NCI-H524 treated with DMSO at 0.1 percent for 48 hours (cell line): ENCODE measurements at regions not wholly inside any gene's neighbourhood (a gene's known extent, or its start where the extent isn't known, plus 50 kb on each side); places are given as distances from the start of the nearest gene placed in this dataset.

Experiments
- DNase-seq: peaks from one replicate; lab custom pipeline; 2025; lab: John Stamatoyannopoulos, UW

DNA sequence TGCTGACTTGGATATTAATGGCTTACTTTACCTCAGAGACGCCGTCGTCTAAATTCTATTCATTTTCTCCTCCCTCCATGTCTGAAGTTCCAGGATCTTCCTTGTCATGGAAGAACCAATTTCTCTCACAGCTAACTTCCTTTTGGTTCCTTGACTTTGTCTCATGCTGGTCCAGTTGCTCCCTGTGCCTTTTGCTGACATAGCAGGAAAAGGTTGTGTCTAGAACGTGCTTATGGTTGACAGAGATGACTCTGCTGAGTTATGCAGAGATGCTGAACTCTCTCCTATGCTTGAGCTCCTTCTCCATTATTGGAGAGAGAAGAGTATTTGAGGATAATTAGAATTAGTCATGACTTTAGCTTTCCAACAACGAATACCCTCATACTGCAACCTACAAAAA is 1338.9 kb downstream of the MAT2B start:
- no peak for DNase-seq

GRCh38 chr5:164860896-164861295 is 1355.5 kb downstream of the MAT2B start:
- DNase-seq, result peak; percentile 94

GRCh38 chr5:164861610-164862009 is 1356.2 kb downstream of the MAT2B start:
- no peak for DNase-seq

DNA sequence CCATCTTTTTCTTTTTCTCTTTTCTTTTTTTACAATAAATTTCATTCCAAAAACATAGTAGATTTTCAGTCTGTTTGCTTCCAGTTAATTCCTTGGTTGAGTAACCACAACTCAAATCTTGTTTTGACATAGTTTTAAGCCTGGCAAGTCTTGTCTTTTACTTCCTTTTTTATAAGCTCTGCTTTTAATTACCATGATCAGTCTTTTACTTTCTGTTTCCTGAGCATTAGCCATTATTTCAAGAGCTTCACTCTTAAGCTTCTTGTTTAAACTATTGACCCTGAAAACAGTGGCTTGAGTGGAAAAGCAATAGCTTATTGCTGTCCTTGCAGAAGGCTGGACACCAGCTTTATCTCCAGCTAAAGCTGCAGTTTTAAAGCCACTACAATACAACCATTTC is 1363.3 kb downstream of the MAT2B start:
- DNase-seq, result no peak

GRCh38 chr5:164869325-164869724 is 1363.9 kb downstream of the MAT2B start:
- DNase-seq, result no peak

DNA sequence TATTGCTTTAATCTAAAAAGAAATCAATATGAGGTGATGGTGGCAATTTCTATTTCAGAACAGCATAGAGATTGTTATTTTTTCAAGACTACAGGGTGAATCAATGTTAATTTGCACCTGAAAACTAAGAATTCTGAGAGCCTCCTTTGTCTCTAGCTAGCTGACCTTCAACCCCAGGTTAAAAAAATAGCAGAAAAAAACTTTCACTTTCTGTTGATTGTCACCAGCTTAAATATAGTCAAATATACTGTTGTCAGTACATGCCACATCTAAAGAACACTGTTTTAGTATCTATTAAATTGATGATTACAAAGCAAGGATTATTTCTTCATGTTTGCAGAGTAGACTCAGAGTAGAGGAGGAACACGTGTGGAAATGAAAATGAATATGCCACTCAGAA is 1371.4 kb downstream of the MAT2B start:
- no peak for DNase-seq

GRCh38 chr5:164881442-164881841 is 1376.0 kb downstream of the MAT2B start:
- DNase-seq, result no peak

- DNase-seq, result peak; percentile 52
Observed at GRCh38 chr5:164885179-164885578, 1379.8 kb downstream of the MAT2B start.

GRCh38 chr5:164893071-164893470 is 1387.7 kb downstream of the MAT2B start:
- DNase-seq, result no peak

- no peak for DNase-seq
Observed at GRCh38 chr5:164898705-164899104, 1393.3 kb downstream of the MAT2B start.

GRCh38 chr5:164909673-164910072 is 1404.3 kb downstream of the MAT2B start:
- no peak for DNase-seq

GRCh38 chr5:164921722-164922121 is 1416.3 kb downstream of the MAT2B start:
- DNase-seq, result no peak

DNA sequence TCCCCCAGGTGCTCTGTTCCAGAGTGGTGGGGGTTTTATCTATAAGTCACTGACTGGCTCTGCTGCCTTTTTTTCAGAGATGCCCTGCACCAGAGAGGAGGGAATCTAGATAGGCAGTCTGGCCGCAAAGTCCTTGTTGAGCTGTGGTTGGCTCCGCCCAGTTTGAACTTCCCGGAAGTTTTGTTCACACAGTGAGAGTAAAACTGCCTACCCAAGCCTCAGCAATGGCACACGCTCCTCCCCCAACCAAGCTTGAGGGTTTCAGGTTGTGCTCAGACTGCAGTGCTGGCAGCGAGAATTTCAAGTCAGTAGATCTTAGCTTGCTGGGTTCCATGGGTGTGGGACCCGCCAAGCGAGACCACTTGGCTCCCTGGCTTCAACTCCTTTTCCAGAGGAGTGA is 1428.6 kb downstream of the MAT2B start:
- DNase-seq, result no peak

- DNase-seq, result no peak
Observed at GRCh38 chr5:164934561-164934960, 1429.1 kb downstream of the MAT2B start.

DNA sequence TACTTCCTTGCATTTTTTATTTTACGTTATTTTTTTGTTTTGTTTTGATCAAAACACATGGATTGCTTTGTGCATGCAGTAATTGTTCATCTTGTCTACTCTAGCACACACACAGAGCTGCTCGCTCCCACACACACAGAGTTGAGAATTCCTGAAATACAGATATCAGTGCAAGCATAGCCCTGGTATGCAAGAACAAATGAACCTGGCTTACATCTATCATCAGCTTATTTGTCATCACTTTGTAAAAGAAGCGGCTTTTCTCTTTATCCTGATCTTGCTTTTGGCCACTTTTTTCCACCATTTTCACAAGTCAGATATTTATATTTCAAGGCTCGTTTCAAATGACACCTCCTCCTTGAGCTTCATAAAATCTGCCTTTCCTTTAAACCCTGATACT is 1435.7 kb downstream of the MAT2B start:
- no peak for DNase-seq

GRCh38 chr5:164950927-164951326 is 1445.5 kb downstream of the MAT2B start:
- no peak for DNase-seq

DNA sequence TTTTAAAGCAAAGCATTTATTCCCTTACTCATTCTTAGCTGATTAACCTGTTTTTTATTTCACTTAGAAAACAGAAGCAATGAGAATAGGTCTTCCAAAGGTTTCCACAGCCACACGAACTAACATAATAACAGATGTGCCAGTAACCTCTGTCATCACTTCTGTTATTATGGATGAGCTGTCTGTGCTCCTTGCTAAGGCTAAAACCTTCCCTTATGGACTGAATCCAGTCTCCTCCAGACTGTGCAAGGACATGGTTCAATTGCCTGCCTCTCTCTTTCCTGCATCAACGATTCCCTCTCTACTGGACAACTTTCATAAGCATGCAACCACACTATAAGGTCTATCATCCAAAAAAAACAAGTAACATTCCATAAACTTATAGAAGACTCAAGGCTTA is 1446.2 kb downstream of the MAT2B start:
- no peak for DNase-seq

GRCh38 chr5:164958688-164959087 is 1453.3 kb downstream of the MAT2B start:
- DNase-seq, result no peak

DNA sequence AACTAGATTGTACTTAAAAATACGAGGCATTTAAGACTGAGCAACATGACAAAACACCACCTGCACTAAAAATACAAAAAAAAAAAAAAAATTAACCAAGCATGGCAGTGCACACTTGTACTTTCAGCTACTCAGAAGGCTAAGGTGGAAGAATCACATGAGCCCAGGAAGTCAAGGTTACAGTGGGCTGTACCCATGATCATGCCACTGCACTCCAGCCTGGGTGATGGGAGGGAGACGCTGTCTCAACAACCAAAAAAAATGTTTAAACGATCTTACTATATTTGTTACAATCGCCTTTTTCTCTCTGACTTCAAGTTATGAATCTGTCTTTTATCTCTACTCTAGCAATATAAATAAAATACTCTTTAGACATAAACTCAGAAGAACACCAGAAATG is 1454.3 kb downstream of the MAT2B start:
- no peak for DNase-seq

GRCh38 chr5:164962329-164962961 is 1457.0 kb downstream of the MAT2B start:
- no peak for DNase-seq

DNA sequence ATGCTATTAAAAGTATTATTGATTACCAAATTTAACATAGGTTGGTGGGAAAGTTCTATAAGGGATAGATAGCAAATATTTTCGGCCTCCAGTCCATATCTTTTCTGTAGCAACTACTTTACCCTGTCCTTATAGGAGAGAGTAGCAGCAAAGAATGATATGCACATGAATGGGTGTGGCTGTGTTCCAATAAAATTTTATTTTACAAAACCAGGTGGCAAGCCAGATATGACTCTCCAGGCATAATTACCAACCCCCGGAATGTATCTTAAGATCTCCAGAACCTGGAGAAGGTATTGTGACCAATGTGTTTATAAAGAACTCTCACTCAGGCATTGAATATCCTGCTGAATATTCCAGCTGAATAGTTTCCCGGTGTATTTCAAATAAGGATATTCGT is 1461.2 kb downstream of the MAT2B start:
- no peak for DNase-seq

GRCh38 chr5:164967354-164967753 is 1461.9 kb downstream of the MAT2B start:
- no peak for DNase-seq

DNA sequence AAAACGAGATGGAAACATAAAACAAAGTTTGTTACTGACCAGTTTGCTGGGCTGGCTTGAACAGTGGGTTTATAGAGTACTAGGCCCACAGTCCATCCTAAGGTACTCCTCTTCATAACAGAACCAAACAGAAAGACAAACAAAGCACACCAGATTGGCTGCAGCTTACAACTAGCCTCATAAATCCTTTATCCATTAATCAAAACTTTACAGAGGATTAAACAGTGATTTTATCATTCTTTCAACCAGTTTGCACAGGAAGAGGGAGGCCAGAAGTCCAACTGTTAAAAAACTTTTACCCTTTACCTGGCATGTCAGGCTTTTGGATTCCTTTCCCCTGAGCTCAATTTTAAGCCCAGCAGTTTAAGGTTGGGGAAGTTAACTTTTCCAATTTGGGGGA is 1467.6 kb downstream of the MAT2B start:
- no peak for DNase-seq

DNA sequence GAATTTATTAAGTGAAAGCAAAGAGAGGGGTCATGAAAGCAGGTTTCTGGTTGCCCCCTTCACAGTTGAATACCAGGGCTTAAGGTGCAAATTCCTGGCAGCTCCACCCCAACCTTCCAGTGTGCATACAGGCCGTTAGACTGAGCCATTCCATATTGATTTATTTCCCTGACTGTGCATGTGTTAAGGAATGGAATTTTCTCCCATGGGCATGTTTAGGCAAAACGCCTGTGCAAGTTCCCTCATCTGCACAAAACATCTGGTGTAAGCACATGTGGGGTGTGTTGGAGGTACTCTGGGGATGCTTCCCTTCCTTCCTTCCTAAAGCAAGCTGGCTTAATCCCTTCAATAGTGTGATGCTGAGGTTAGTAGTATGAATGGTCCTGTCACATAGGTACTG is 1470.6 kb downstream of the MAT2B start:
- DNase-seq, result no peak

- DNase-seq, result no peak
Observed at GRCh38 chr5:164980480-164980879, 1475.1 kb downstream of the MAT2B start.
